ENCODE measurements at regions not wholly inside any gene's neighbourhood (a gene's known extent, or its start where the extent isn't known, plus 50 kb on each side); places are given as distances from the start of the nearest gene placed in this dataset.
A peak's percentile ranks its signal among the peaks of the same experiment; 100 is the strongest.

GRCh38 chr3:39665441-39665840 is 144.0 kb upstream of the MYRIP start:
- no peak overlapping the region for H3K4me3 ChIP-seq (replicated peaks; ENCODE audit: insufficient read depth, low read length)
- H3K27ac ChIP-seq (replicated peaks), result no peak overlapping the region
- TF ChIP-seq POLR2AphosphoS5 (IDR thresholded peaks at IDR 0.05; ENCODE audit: low read depth), result no peak
- no peak for TF ChIP-seq SPI1 (IDR thresholded peaks at IDR 0.05; ENCODE audit: borderline replicate concordance, low read depth)
- TF ChIP-seq CTCF (IDR thresholded peaks at IDR 0.05; ENCODE audit: insufficient read depth, low read length), result no peak
- no peak for TF ChIP-seq GABPA (IDR thresholded peaks at IDR 0.05; ENCODE audit: low read depth)
- TF ChIP-seq REST (IDR thresholded peaks at IDR 0.05; ENCODE audit: insufficient replicate concordance, low read depth), result no peak
- no peak for DNase-seq (ENCODE audit: low read depth in 1 of 2, low spot score in 1 of 2)
- H3K27me3 ChIP-seq (ENCODE audit: insufficient read depth, poor library complexity, severe bottlenecking), result no peaks in the 10 kb centered on the region

GRCh38 chr3:39668420-39668819 is 141.0 kb upstream of the MYRIP start:
- Histone ChIP-seq H3K27me3 (ENCODE audit: insufficient read depth, poor library complexity, severe bottlenecking) (no peaks in the 10 kb centered on the region), H3K4me3 (replicated peaks; ENCODE audit: insufficient read depth, low read length) (no peak overlapping the region), H3K27ac (replicated peaks) (no peak overlapping the region)
- TF ChIP-seq CTCF (IDR thresholded peaks at IDR 0.05; ENCODE audit: insufficient read depth, low read length), result peak; percentile 60
- no peak for TF ChIP-seq POLR2AphosphoS5 (IDR thresholded peaks at IDR 0.05; ENCODE audit: low read depth)
- DNase-seq (ENCODE audit: low read depth in 1 of 2, low spot score in 1 of 2), result peak in 1 of 2 experiments; percentile 24

- no peak overlapping the region for H3K27ac ChIP-seq (replicated peaks)
- no peak for DNase-seq (ENCODE audit: low read depth in 1 of 2, low spot score in 1 of 2)
- H3K4me3 ChIP-seq (replicated peaks; ENCODE audit: insufficient read depth, low read length), result no peak overlapping the region
- H3K27me3 ChIP-seq (ENCODE audit: insufficient read depth, poor library complexity, severe bottlenecking), result no peaks in the 10 kb centered on the region
- TF ChIP-seq SPI1 (IDR thresholded peaks at IDR 0.05; ENCODE audit: borderline replicate concordance, low read depth), result no peak
- no peak for TF ChIP-seq CTCF (IDR thresholded peaks at IDR 0.05; ENCODE audit: insufficient read depth, low read length)
- TF ChIP-seq REST (IDR thresholded peaks at IDR 0.05; ENCODE audit: insufficient replicate concordance, low read depth), result no peak
- TF ChIP-seq POLR2AphosphoS5 (IDR thresholded peaks at IDR 0.05; ENCODE audit: low read depth), result no peak
- no peak for TF ChIP-seq GABPA (IDR thresholded peaks at IDR 0.05; ENCODE audit: low read depth)
Observed at GRCh38 chr3:39671116-39671515, 138.3 kb upstream of the MYRIP start.

GRCh38 chr3:39671600-39671999 is 137.8 kb upstream of the MYRIP start:
- TF ChIP-seq REST (IDR thresholded peaks at IDR 0.05; ENCODE audit: insufficient replicate concordance, low read depth) (no peak), SPI1 (IDR thresholded peaks at IDR 0.05; ENCODE audit: borderline replicate concordance, low read depth) (no peak), POLR2AphosphoS5 (IDR thresholded peaks at IDR 0.05; ENCODE audit: low read depth) (no peak), CTCF (IDR thresholded peaks at IDR 0.05; ENCODE audit: insufficient read depth, low read length) (no peak), GABPA (IDR thresholded peaks at IDR 0.05; ENCODE audit: low read depth) (no peak)
- no peak overlapping the region for H3K27ac ChIP-seq (replicated peaks)
- H3K4me3 ChIP-seq (replicated peaks; ENCODE audit: insufficient read depth, low read length), result no peak overlapping the region
- DNase-seq (ENCODE audit: low read depth in 1 of 2, low spot score in 1 of 2), result no peak
- H3K27me3 ChIP-seq (ENCODE audit: insufficient read depth, poor library complexity, severe bottlenecking), result no peaks in the 10 kb centered on the region
